HepG2 (cell line): ENCODE measurements at regions not wholly inside any gene's neighbourhood (a gene's known extent, or its start where the extent isn't known, plus 50 kb on each side); places are given as distances from the start of the nearest gene placed in this dataset.

Experiments used
- ATAC-seq: fragments of 200-7000 bp; cut with Tn5 transposase; 3 replicates; pipeline ENCODE4 v1.9.1; 2020; ENCODE audit warnings: mild to moderate bottlenecking, moderate library complexity
- BruUV-seq: library from RNA; stranded (reverse); fragments of 400-500 nt; replicated peaks from 2 replicates; lab custom pipeline; 2021; lab: Mats Ljungman, UMichigan
- CTCF ChIA-PET: fragments of 300-600 bp; formaldehyde crosslinking; extraction: SDS; loops from one replicate; lab custom pipeline; 2021; ENCODE audit warnings: low total read pairs, inconsistent platforms, low intra/inter-chr PET ratio; lab: Yijun Ruan, JAX
- POLR2A ChIA-PET: fragments of 350-600 bp; sonication (Branson Sonifier 250); formaldehyde crosslinking; loops from one replicate; lab custom pipeline; 2020; ENCODE audit warnings: antibody characterized with exemption, inconsistent platforms; lab: Yijun Ruan, JAX
- DNase-seq: peaks from one replicate; pipeline ENCODE4 v3.0.0-alpha.2; 2015; ENCODE audit warnings: low spot score
- FAIRE-seq: peaks from 3 replicates; lab custom pipeline; 2011; peaks lifted over from hg19 to GRCh38; lab: Jason Lieb, UNC
- H2AFZ ChIP-seq: one replicate; pipeline ENCODE4 v1.6.1; 2011; ENCODE audit warnings: low read length, inconsistent platforms
- H3K27ac ChIP-seq: fragments of 300-600 bp; 3 replicates; pipeline ENCODE4 v1.8.0; 2011; ENCODE audit warnings: mixed run types, mild to moderate bottlenecking, mixed read lengths, low read length, inconsistent platforms; ENCODE audit not compliant: insufficient read depth; ENCODE audit errors: extremely low read length
- H3K27me3 ChIP-seq, 2 experiments: fragments of 200-600 bp in 1 of 2; 2 replicates in 1 of 2; 3 replicates in 1 of 2; pipeline versions ENCODE4 v1.6.0 to v1.8.0; 2011; ENCODE audit warnings: low read length in 2 of 2, mild to moderate bottlenecking in 2 of 2, moderate library complexity in 2 of 2, inconsistent platforms in 1 of 2; ENCODE audit not compliant: insufficient read depth in 2 of 2, control insufficient read depth in 1 of 2
- H3K36me3 ChIP-seq, 2 experiments: fragments of 200-600 bp in 1 of 2; replicated peaks in 1 of 2; 2 replicates in 1 of 2; 3 replicates in 1 of 2; pipeline versions ENCODE4 v1.5.1 to v1.8.0; 2011; ENCODE audit warnings: low read length in 2 of 2, inconsistent platforms in 1 of 2; ENCODE audit not compliant: insufficient read depth in 2 of 2, control insufficient read depth in 1 of 2
- H3K4me1 ChIP-seq: 2 replicates; pipeline ENCODE4 v1.5.1; 2012; ENCODE audit warnings: low read length, inconsistent platforms; ENCODE audit not compliant: insufficient read depth
- H3K4me2 ChIP-seq: 2 replicates; pipeline ENCODE4 v1.6.0; 2011; ENCODE audit warnings: low read depth, low read length, inconsistent platforms
- H3K4me3 ChIP-seq, 3 experiments: fragments of 200-600 bp in 1 of 3; sonication (generic), shearing (Covaris generic) in 1 of 3; replicated peaks in 1 of 3; 2 replicates each; pipeline ENCODE4 v1.5.1; 2011 to 2016; ENCODE audit warnings: low read length in 3 of 3, inconsistent platforms in 2 of 3, low read depth in 2 of 3, mild to moderate bottlenecking in 2 of 3, control low read depth in 1 of 3, mixed read lengths in 1 of 3; ENCODE audit not compliant: insufficient read depth in 1 of 3
- H3K79me2 ChIP-seq: one replicate; pipeline ENCODE4 v1.6.1; 2011; ENCODE audit warnings: low read length, inconsistent platforms; ENCODE audit not compliant: insufficient read depth
- H3K9ac ChIP-seq: 2 replicates; pipeline ENCODE4 v1.6.0; 2011; ENCODE audit warnings: mild to moderate bottlenecking, low read depth, low read length, inconsistent platforms; ENCODE audit not compliant: insufficient read depth
- H3K9me3 ChIP-seq: 2 replicates; pipeline ENCODE4 v1.5.1; 2012; ENCODE audit warnings: mild to moderate bottlenecking, low read length
- H4K20me1 ChIP-seq: 2 replicates; pipeline ENCODE4 v1.6.0; 2011; ENCODE audit warnings: inconsistent platforms, mild to moderate bottlenecking, low read length, moderate library complexity; ENCODE audit not compliant: insufficient read depth
- GMEB2 ChIP-seq: IDR thresholded peaks from 2 replicates; pipeline ENCODE4 v1.6.1; 2016; ENCODE audit warnings: missing biosample characterization, missing genetic modification reagents, low read depth
- NPAS2 ChIP-seq: sonication (generic); formaldehyde crosslinking; IDR thresholded peaks from 2 replicates; pipeline ENCODE4 v1.8.0; 2022; ENCODE audit warnings: mild to moderate bottlenecking, missing genetic modification reagents, borderline replicate concordance
- ZNF724P ChIP-seq: sonication (generic); formaldehyde crosslinking; IDR thresholded peaks from 2 replicates; pipeline ENCODE4 v1.8.0; 2022; ENCODE audit warnings: missing genetic modification reagents, borderline replicate concordance
- ZNF768 ChIP-seq: sonication (generic); formaldehyde crosslinking; IDR thresholded peaks from 2 replicates; pipeline ENCODE4 v1.4.0; 2020; ENCODE audit warnings: missing genetic modification reagents
- ZNF773 ChIP-seq: sonication (generic); formaldehyde crosslinking; IDR thresholded peaks from 2 replicates; pipeline ENCODE4 v1.4.0; 2020; ENCODE audit warnings: missing genetic modification reagents, borderline replicate concordance
- ZSCAN25 ChIP-seq: sonication (generic); formaldehyde crosslinking; IDR thresholded peaks from 2 replicates; pipeline ENCODE4 v1.8.0; 2022; ENCODE audit warnings: mild to moderate bottlenecking, missing genetic modification reagents
- WGBS: methylation state at CpG from one replicate; pipeline ENCODE4 v1.1.6; 2017; ENCODE audit warnings: low lambda C conversion rate; 5-methylcytosine and 5-hydroxymethylcytosine counted together
- in situ Hi-C: cut with HindIII; loops from 2 replicates; pipeline ENCODE4 v1.10.0; 2017; ENCODE audit warnings: low pct_unique_long_range_greater_than_20kb; ENCODE audit not compliant: extremely low pct_ligation_motif_present
- intact Hi-C: fragments of 100-400 bp; cut with micrococcal nuclease; formaldehyde crosslinking; loops from one replicate; pipeline ENCODE4 v1.10.0; 2022; ENCODE audit not compliant: unreplicated experiment

GRCh38 chr2:174022431-174022830, 57.3 kb upstream of the SP3 start:
- H3K27ac ChIP-seq = no peak overlapping the region
- WGBS = 68% methylated on average over 4 of the region's 4 CpGs
- in situ Hi-C loops = loop anchor here (25.0 kb wide), 1 partner anchor 610 kb away; no protein-coding TSS in a partner anchor

GRCh38 chr2:174020926-174021662, 55.9 kb upstream of the SP3 start:
- peaks cover 0 to 5% of the 10 kb centered on the region in 2 experiments; a peak in 1 of 5 replicates for H3K27me3 ChIP-seq
- 53% methylated on average over 5 of the region's 5 CpGs for WGBS
- FAIRE-seq = no peak
- no peaks in the 10 kb centered on the region for H4K20me1 ChIP-seq
- no peaks in the 10 kb centered on the region for H3K9me3 ChIP-seq
- no TSS peak for BruUV-seq
- POLR2A ChIA-PET = no interaction called here
- ATAC-seq = no peak
- H3K36me3 ChIP-seq = no peaks in the 10 kb centered on the region
- H3K27ac ChIP-seq = no peak overlapping the region
- in situ Hi-C loops (loop anchor here (25.0 kb wide), 1 partner anchor 609 kb away; no protein-coding TSS in a partner anchor), intact Hi-C loops (no loop called here)
- CTCF ChIA-PET = no interaction called here
- H2AFZ ChIP-seq = peak overlapping the region; percentile 7
- H3K4me1 ChIP-seq = peaks cover 36% of the 10 kb centered on the region
- no peaks in the 10 kb centered on the region for H3K79me2 ChIP-seq
- H3K9ac ChIP-seq = no peak overlapping the region
- H3K4me3 ChIP-seq = no peak overlapping the region
- no peak for DNase-seq
- H3K4me2 ChIP-seq = 0 out of 2 replicates have a peak overlapping the region, but pooled peaks have one; percentile 4
- TF ChIP-seq GMEB2 = no peak
- TF ChIP-seq ZNF724P (CRISPR knock-in tag) = no peak
- TF ChIP-seq ZNF773 (CRISPR knock-in tag) = no peak
- no peak for TF ChIP-seq NPAS2

More at GRCh38 chr2:174022431-174022830, 57.3 kb upstream of the SP3 start:
- no peaks in the 10 kb centered on the region for H3K36me3 ChIP-seq
- no peaks in the 10 kb centered on the region for H3K9me3 ChIP-seq
- no peak overlapping the region for H3K4me3 ChIP-seq
- ATAC-seq = no peak
- POLR2A ChIA-PET = no interaction called here
- peaks cover 36% of the 10 kb centered on the region for H3K4me1 ChIP-seq
- TF ChIP-seq ZSCAN25 (CRISPR knock-in tag) (no peak), ZNF768 (CRISPR knock-in tag) (no peak)
- TF ChIP-seq, all 625 proteins: peak for 0
- DNase-seq (no peak), FAIRE-seq (no peak)
- intact Hi-C loops = no loop called here
- Histone ChIP-seq H3K9ac (no peak overlapping the region), H3K4me2 (no peak overlapping the region), H3K27me3 (peaks cover 0 to 5% of the 10 kb centered on the region in 2 experiments; a peak in 1 of 5 replicates), H2AFZ (no peak overlapping the region), H3K79me2 (no peaks in the 10 kb centered on the region), H4K20me1 (no peaks in the 10 kb centered on the region)
- BruUV-seq = no TSS peak
- CTCF ChIA-PET = no interaction called here
